ENCODE measurements at regions not wholly inside any gene's neighbourhood (a gene's known extent, or its start where the extent isn't known, plus 50 kb on each side); places are given as distances from the start of the nearest gene placed in this dataset.

GRCh38 chr4:107166873-107167450 is 130.8 kb upstream of the DKK2 start:
- TF ChIP-seq POLR2A (IDR thresholded peaks at IDR 0.05; ENCODE audit: borderline replicate concordance, extremely low read depth, insufficient read depth, insufficient read length) (no peak), POLR2AphosphoS5 (IDR thresholded peaks at IDR 0.05; ENCODE audit: low read depth, low read length) (no peak), CEBPB (IDR thresholded peaks at IDR 0.05; ENCODE audit: low read depth) (no peak)
